Erythroblast (primary cell): ENCODE measurements at regions not wholly inside any gene's neighbourhood (a gene's known extent, or its start where the extent isn't known, plus 50 kb on each side); places are given as distances from the start of the nearest gene placed in this dataset.
A peak's percentile ranks its signal among the peaks of the same experiment; 100 is the strongest.

Experiments used
- DNase-seq, 2 experiments: peaks; one replicate each; lab custom pipeline; 2025; lab: John Stamatoyannopoulos, UW
- GATA1 ChIP-seq: IDR thresholded peaks from 2 replicates; pipeline ENCODE4 v1.6.1; 2011; ENCODE audit warnings: low read depth, mild to moderate bottlenecking, control low read depth, low read length, moderate library complexity
- POLR2A ChIP-seq: IDR thresholded peaks from 2 replicates; pipeline ENCODE4 v1.6.1; 2011; ENCODE audit warnings: mild to moderate bottlenecking, low read length

- TF ChIP-seq GATA1 = no peak
- no peak for TF ChIP-seq POLR2A
- DNase-seq = no peak
These were observed 83.9 kb downstream of the UNC5CL start for GRCh38 chr6:40955178-40955545.

DNA sequence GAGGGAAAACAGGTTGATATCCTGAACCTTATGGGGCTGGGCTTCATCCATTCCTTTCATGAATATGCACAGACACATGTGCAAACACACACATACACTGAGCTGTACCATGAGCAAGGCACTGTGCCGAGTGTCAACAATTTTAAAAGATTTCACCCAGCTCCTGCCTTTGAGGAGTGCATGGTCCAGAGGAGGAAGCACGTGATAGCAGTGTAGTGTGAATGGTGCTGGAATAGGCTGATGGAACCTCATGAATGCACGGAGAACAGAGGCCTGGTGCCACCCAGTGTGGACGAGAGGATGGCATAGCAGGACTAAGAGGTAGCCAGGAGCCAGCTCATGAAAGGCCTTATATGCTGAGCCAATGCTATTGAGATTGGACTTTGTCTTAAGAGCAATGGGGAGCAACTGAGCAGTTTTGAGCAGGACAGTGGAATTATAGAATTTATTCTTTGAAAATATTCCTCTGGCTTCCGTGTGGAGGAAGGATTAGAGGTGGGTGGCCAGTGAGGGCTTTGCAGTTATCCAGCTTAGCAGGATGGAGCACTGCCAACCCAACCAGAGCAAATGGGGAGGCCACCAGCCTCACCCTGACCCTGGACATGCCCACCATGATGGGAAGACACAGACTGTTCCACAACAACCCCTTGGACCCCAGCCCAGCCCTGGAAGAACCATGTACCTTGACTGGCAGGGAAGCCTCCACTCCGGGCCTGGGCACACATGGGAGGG lies 84.4 kb downstream of the UNC5CL start:
- TF ChIP-seq GATA1 (no peak), POLR2A (no peak)
- DNase-seq = no peak

- DNase-seq = no peak
- no peak for TF ChIP-seq POLR2A
- TF ChIP-seq GATA1 = no peak
These were observed 85.5 kb downstream of the UNC5CL start for GRCh38 chr6:40953486-40953885.

DNA sequence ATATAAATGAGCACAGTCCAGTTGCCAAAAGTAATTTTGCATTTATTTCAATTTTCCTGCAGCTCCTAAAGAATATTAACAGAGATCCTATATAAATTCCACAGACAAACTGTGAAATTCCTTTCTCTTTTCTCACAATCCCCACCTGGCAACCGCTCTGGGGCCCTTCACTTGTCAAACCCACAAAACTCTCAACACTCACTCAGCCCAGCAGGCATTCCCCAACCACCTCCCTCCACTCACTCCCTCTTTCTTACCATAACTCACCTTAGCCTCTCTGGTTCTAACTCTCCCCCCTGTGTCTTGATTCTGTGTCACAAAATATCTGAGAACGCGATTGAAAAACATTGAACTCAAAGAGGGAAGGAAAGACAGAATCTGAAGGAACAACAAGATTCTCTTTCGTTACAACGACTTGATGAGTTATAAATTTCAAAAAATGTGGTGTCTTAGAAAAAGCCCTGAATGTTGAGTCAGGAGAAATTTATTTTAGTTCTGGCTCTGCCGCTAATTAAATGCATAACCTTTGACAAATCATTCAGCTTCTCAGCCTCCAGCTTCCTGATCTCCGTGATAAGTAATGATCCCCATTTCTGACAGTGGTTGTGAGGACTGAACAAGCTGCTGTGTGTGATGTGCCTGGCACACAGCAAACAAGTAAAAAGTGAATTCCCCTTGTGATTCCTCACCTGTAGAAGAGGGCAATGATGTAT lies 87.9 kb downstream of the UNC5CL start:
- no peak for DNase-seq
- TF ChIP-seq GATA1 (no peak), POLR2A (no peak)

DNA sequence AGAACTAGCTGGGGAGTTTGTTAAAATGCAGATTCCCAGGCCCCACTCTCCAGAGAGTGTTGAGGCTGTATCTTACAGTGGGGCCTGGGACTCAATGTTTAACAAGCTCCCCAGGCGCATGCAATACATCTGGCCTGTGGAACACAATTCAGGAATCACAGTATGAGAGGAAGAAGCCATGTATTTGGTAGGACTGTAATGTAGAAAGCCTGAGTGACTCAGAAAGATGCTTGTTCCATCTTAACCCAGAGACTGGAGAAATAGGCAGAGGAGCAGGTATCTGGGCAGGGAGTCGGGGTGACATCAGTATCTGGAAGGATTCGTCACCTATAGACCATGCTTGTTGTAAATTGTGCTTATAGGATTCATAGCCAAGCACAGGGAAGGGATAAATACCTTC lies 90.5 kb downstream of the UNC5CL start:
- no peak for TF ChIP-seq POLR2A
- TF ChIP-seq GATA1 = no peak
- DNase-seq = no peak

- no peak for TF ChIP-seq POLR2A
- TF ChIP-seq GATA1 = no peak
These were observed 91.0 kb downstream of the UNC5CL start for GRCh38 chr6:40947876-40948526.

DNA sequence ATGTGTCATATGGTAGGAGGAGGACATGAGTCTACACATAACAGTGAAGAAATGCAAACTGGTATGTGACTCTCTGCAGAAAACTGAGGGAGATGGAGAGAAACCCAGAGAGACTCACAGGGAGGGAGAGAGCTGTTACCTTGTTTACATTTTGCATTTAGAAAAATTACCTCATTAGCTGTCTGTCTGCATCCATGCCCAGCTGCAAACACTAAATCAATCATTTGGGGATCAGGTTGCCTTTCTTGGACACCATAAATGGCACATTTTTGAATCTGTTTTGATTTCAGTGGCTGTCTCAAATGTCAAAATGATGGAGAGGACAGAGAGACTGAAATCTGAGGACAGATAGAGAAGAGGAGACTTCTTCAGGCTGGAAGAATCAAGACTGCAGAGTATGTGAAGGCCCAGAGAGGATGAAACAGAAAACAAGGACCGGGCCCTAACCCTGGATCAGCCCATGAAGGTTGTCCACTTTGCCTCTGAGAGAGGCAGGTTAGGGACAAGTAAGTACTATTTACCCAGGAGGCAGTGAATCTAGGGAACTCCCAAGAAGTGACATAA lies 92.2 kb downstream of the UNC5CL start:
- DNase-seq = no peak
- no peak for TF ChIP-seq POLR2A

More at GRCh38 chr6:40947876-40948526, 91.0 kb downstream of the UNC5CL start:
- DNase-seq = no peak

DNA sequence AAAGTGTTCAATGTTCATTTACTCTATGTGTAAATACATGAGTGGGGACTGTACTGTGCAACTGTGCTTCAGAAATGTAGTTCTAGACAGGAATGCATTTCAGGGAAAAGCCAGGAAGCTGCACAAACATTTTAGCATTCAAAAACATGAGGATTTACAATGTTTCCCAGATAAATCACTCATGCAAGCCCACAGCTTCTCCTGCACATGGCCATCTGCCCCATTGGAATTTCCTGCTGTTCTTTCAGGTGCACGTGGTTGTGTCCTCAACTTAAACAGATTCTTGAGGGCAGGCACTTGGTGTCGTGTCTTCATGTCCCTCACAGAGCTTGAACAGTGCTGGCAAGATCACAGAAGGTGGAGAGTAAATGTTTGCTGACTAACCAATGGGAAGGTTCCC lies 101.5 kb downstream of the UNC5CL start:
- DNase-seq = no peak

DNA sequence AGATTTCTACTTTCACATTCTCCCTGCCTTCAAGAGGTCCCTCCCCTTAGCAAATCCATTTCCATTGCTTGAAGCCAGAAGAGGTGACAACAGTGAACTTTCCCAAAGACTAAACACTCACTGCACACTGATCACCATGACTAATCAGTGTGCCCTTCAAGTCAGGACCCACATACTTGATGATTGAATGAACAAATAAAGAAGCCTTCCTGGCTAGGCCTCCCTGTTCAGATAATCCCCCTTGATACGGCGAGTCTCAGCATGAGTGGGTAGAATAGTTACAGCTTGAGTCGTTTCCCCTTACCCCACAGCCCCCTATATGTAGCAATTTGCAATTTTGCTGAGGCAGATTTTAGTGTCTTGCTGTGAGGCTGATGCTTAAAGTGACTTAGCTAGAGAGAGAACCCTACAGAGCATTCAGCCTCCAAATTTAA lies 102.2 kb downstream of the UNC5CL start:
- TF ChIP-seq POLR2A = no peak
- DNase-seq = no peak

More for the DNA sequence above, 101.5 kb downstream of the UNC5CL start:
- no peak for TF ChIP-seq POLR2A

DNA sequence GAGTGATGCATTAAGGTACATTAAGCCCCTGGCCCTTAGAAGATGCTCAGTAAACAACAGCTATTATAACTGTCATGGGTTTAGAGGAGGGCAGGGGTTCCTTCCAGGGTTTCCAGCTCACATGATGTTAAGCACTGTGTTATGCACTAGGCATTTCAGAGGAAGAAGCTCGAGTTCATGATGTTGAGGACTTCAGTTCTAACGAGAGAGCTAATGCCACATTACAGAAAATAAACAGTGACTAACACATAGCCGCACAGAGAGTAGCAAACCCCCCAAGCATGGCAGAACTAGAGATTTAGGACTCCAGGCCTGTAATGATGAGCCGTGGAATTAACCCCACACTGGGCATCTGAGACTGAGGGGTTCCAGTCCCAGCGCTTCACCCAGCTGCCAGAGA lies 105.2 kb downstream of the UNC5CL start:
- TF ChIP-seq POLR2A (no peak), GATA1 (no peak)
- no peak for DNase-seq

DNA sequence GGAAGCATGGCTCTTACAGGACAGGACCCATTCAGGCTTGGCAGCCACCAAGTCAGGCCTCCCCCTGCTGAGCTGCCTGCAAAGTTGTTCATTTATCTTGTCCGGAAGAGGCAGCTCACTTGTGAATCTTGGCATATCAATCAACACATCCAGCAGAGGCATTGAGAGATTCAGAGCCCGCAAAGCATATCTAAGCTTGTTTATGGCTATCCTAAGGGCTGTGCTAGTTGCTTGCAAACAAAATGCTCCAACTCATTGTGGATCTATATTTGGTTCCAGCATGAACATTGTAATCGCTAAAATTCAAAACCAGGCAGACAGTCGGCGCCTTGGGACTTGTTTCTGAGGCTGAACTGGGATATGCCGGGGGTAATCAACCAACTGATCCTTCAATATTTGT lies 106.1 kb downstream of the UNC5CL start:
- no peak for TF ChIP-seq GATA1
- TF ChIP-seq POLR2A = no peak
- DNase-seq = no peak

DNA sequence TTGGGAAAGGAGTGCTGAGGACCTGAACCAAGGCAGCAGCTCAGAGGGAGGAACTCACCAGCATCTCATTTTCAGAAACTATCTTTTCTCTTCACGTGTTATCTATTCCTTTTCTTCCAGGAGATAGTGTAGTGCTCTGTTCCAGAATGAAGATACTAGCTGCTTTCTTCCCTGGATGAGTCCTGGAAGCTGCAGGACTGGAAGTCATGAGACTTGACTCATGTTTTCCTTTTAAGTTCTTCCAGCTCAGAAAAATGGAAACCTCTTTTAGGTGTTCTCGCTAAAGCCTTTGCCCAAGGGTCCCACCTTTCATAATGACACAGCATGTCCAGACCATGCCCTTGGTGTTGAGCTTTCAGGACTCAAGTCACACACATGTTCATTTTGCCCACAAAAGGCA lies 106.7 kb downstream of the UNC5CL start:
- no peak for TF ChIP-seq GATA1
- TF ChIP-seq POLR2A = no peak

DNA sequence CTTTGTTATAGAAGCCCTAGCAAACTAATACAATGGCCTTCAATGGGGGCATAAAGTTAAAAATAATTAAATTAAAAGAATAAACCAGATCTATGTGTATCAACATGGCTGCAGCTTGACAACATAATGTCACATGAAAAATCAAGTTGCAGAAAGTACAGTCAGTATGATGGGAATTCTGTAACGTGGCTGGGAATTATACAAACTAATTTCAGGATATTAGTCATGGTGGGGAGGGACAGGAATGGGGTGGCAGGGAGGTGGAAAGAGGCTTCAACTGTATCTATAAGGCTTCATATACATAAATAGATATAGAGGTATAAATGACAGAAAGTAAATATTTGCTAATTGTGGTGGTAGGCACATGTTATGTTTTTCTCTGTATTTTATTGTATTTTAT lies 107.1 kb downstream of the UNC5CL start:
- TF ChIP-seq GATA1 (no peak), POLR2A (no peak)
- DNase-seq = no peak

More for the DNA sequence above, 106.7 kb downstream of the UNC5CL start:
- DNase-seq = no peak

GRCh38 chr6:40930555-40930954 lies 108.5 kb downstream of the UNC5CL start:
- DNase-seq = peak; percentile 67 to 69
- TF ChIP-seq GATA1 = no peak
- no peak for TF ChIP-seq POLR2A

DNA sequence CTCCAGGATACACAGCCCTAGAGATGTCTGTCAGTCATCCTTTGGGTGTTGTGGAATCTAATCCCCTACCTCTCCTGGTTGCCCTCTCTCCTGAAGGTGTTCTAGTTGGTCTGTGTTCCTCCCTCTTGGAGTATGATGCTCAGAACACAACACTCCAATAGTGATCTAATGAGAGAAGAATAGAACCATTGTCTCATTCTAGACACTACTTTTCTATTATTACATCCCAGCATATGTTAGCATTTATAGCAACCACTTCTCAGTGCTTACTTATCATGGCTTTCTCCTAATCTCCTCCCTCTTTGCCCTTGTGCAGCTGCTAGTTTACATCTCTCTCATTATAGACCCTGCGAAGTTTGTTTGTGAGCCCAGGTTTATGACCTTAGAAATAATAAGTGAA lies 109.0 kb downstream of the UNC5CL start:
- TF ChIP-seq POLR2A = no peak
- TF ChIP-seq GATA1 = no peak
- no peak for DNase-seq
